Stimulated activated CD8-positive, alpha-beta memory T cell treated with anti-CD3 and anti-CD28 coated beads, Interleukin-2, amount 100 ng/mL, for 1 hour (primary cell): ENCODE measurements at regions not wholly inside any gene's neighbourhood (a gene's known extent, or its start where the extent isn't known, plus 50 kb on each side); places are given as distances from the start of the nearest gene placed in this dataset.

ENCODE experiments used
- DNase-seq, 2 donors: peaks; one replicate each; pipeline ENCODE4 v3.0.0-alpha.2; 2020; ENCODE audit warnings: low read depth in 2 of 2

GRCh38 chr9:89745601-89746376 is 141.0 kb downstream of the GADD45G start:
- no peak for DNase-seq

- DNase-seq: no peak
Observed at GRCh38 chr9:89746385-89747116, 141.7 kb downstream of the GADD45G start.

- no peak for DNase-seq
Observed at GRCh38 chr9:89747596-89747995, 142.8 kb downstream of the GADD45G start.

GRCh38 chr9:89748021-89748670 is 143.3 kb downstream of the GADD45G start:
- DNase-seq: no peak

- no peak for DNase-seq
Observed at GRCh38 chr9:89748831-89749499, 144.2 kb downstream of the GADD45G start.

GRCh38 chr9:89749500-89750116 is 144.8 kb downstream of the GADD45G start:
- no peak for DNase-seq

GRCh38 chr9:89750117-89750791 is 145.4 kb downstream of the GADD45G start:
- no peak for DNase-seq

- DNase-seq: no peak
Observed at GRCh38 chr9:89751079-89751825, 146.4 kb downstream of the GADD45G start.

- no peak for DNase-seq
Observed at GRCh38 chr9:89752154-89752553, 147.3 kb downstream of the GADD45G start.

- DNase-seq: no peak
Observed at GRCh38 chr9:89753472-89754055, 148.8 kb downstream of the GADD45G start.

GRCh38 chr9:89754193-89754592 is 149.4 kb downstream of the GADD45G start:
- DNase-seq: no peak

- no peak for DNase-seq
Observed at GRCh38 chr9:89755821-89756220, 151.0 kb downstream of the GADD45G start.

- no peak for DNase-seq
Observed at GRCh38 chr9:89756891-89757537, 152.2 kb downstream of the GADD45G start.

GRCh38 chr9:89757776-89758528 is 153.1 kb downstream of the GADD45G start:
- DNase-seq: no peak

GRCh38 chr9:89759572-89759971 is 154.8 kb downstream of the GADD45G start:
- no peak for DNase-seq

GRCh38 chr9:89760123-89760522 is 155.3 kb downstream of the GADD45G start:
- no peak for DNase-seq

- DNase-seq: no peak
Observed at GRCh38 chr9:89764217-89764616, 159.4 kb downstream of the GADD45G start.

- no peak for DNase-seq
Observed at GRCh38 chr9:89765211-89765946, 160.6 kb downstream of the GADD45G start.
